Ureter (tissue), 1 donor: ENCODE measurements at regions not wholly inside any gene's neighbourhood (a gene's known extent, or its start where the extent isn't known, plus 50 kb on each side); places are given as distances from the start of the nearest gene placed in this dataset.

ENCODE experiments used
- DNase-seq: peaks from one replicate; pipeline ENCODE4 v3.0.0-alpha.2; 2020; ENCODE audit warnings: low spot score
- donor health status: DM: yes; HTN: yes; CAD: no.

DNA sequence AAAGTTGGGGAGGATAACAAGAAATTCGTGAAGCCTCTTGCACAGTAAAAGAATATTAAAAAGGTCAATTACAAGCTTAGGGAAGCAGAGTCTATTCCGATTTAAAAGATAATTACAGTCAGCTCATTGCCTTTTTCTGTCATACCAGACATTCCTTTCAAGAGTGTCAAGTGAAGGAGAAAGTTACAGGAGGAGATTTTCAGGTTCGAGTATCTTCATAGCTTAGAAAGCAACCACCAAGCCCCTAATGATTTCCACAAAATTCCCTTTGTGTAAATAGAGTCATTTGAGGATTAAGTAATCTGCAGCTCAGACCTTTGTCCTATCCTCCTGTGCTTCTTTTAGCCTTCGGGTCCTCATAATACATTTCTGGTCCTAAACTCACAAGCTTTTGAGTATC, 414.9 kb downstream of the CDH2 start:
- no peak for DNase-seq

DNA sequence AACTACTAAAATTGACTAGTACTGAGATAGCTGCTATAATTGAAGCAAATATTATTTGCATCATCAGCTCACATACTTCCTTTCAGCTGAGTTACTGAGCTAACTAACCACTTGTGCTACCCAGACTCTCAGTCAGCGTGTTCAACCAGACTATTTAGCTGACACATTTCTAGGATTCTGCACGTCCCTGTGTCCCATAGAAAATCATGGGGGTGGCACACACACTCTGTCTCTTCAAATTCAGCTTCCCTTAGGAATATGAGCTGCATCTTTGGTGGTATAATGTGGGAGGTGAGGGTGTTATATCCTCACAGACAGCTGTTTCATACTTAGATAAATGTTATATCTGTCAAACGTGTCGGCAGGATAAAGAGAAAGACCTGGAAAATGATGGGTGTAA, 424.0 kb downstream of the CDH2 start:
- DNase-seq, result no peak

DNA sequence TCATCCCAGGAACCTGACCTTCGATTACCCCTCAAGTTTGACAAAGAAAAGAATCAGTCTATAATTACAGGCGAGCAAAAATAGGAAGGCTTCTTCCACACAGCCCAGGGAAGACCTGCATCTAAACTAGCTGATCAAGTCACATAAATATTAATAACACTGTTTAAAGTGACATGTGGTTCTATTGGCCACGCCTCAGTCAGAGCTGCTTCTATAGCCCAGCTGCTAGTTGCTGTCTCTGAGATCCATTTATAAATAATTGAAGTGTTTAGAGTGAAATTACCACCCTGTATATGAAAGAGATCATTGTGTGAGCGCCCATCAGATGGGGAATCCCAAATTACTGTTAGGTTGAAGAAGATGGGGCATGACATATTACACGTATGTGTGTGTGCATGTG, 426.0 kb downstream of the CDH2 start:
- no peak for DNase-seq

DNA sequence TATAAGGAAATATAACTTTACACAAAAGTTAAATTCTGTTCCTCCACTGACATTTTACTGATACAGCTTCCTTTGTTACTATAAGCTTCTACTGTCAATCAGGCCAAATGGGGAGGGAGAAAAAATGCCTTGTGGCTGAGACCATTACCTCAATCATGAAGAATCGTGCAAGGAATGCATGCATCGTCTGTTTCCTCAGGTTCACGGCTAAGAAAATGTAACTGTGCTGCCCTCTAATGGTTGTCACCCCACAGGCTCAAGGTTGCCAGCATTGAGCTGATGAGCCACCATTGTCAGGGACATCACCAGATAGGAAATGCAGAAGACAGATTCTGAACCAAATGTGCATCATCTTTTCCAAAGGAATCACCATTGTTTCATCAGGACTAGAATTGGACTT, 426.9 kb downstream of the CDH2 start:
- DNase-seq, result no peak

DNA sequence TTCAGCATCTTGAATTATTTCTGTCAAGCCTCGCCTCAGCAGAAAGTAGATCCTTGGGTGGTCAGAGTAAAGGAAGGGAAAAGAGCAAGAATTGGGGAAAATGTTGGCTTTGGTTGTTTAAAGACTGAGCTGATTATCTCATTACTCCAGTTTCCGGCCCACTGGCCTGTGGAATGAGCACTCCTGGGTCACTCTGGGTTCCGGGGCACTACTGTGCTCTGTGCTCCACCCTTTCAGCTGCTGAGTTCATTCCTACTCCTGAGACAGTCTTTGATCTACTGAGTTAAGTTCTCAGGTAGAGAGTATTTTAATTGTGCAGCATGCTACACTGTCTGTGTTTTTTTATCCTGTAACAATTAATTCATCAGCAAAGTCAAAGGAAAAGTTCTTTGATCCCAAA, 427.7 kb downstream of the CDH2 start:
- DNase-seq, result no peak

DNA sequence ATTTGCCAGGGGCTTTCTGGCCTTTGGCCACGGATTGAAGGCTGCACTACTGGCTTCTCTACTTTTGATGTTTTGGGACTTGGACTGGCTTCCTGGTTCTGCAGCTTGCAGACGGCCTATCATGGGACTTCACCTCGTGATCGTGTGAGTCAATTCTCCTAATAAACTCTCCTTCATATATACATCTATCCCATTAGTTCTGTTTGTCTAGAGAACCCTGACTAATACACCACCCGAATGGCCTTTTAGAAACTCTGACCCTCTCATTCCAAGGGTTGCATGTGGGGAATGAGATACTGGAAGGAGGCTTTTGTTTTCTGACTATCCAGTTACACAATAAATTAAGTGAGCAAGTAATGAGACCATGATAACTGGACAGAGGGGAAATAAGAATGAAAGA, 430.7 kb downstream of the CDH2 start:
- DNase-seq, result no peak

DNA sequence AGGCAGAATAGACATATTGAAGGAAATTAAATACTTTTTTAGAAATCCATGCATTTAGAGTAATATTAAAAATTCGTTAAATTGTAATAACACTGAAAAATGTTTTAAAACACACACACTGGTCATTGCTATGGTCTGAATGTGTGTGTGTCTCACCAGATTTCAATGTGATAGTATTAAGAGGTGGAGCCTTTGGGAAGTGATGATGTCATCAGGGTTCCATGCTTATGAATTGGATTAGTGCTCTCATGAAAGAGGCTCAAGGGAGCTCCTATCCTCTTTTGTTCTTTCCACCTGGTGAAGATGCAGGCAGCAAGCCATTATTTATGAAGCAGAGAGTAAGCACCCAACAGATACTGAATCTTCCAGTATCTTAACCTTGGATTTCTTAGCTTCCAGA, 441.8 kb downstream of the CDH2 start:
- DNase-seq, result no peak

DNA sequence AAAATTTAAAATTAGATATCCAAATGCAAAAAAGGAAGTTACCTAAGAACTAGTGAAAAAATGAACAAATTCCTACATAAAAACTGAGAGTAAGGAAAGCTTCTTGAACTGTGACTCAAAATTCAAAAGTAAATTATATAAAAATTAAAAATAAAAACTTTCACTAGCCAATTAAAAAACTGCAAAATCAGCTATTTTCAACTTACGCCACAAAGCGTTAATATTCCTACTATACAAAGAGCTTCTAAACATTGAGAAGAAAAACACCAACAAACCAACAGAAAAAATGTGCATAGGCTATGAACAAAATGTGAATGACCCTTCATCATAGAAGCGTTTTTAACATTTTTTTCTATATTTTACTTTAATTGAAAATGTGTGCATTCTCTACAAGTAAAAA, 445.7 kb downstream of the CDH2 start:
- no peak for DNase-seq

DNA sequence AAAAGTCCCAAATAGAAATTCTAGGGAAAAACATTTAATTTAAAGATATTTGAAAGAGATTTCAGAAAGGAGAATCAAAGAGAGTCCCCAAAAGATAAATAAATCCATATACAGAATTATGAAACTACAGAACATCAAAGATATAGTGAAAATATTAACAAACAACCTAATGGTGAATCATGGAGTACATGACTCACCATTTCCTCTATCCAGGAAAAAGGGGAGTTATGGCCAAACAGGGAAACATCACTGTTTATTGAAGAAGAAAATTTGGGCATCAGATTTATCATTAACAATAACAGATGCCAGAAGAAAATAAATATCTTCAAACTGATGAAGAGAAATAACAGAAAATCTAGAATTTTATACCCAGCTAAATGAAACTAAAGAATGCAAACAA, 448.3 kb downstream of the CDH2 start:
- DNase-seq, result no peak

DNA sequence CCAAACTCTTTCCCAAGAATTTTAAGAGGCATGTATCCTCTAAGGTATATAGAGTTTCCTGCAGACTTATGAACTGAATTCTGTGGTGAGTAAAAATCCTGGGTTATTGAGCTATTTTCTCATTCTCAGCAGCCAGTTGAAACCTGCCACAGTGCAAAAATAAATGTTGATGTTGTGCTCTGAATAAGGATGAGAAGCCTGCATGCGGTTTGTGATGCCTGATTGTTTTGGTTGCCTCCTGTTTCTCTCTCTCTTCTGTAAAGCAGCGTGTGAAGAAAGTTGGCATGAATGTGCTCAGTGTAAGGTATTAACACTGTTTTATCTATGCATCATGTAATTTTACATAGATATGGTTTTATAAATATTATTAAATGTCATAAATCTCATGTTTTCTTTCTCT, 452.6 kb downstream of the CDH2 start:
- DNase-seq, result no peak

DNA sequence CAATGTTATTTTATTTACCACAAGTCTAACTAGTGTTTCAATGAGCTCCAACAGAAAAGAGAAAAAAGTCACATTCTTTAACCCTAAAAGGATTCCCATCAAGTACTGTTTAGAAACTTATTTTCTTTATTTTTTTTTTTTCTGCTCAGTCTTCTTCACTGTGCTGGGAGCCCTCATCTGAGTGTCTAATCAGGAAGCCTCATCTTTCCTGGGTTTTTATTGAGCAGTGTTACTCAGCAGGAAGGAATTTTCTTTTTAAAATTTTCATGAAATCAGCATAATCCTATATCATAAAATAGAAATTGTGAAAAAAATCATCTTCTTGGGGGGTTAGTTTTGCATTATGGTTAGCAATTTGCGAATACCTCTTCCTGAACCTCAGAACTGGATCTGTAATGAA, 453.8 kb downstream of the CDH2 start:
- no peak for DNase-seq

DNA sequence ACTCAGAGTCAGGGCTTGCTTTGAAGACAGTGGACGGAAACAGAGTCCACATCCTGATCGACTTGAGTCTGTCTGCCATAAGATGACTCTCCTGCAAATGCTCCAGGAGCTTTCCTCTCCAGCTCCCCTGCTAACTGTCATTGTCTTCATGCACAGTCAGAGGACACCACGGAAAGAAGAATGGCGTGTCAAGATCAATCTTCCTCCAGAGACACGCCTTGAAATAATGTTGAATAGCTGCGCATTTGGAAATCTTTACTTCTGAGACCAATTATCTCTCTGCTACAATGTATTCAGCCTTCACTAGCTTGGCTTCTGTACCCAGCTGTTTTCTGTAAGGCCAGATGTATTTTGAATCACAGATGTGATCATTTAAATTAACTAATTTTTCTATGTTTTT, 457.2 kb downstream of the CDH2 start:
- DNase-seq, result no peak

DNA sequence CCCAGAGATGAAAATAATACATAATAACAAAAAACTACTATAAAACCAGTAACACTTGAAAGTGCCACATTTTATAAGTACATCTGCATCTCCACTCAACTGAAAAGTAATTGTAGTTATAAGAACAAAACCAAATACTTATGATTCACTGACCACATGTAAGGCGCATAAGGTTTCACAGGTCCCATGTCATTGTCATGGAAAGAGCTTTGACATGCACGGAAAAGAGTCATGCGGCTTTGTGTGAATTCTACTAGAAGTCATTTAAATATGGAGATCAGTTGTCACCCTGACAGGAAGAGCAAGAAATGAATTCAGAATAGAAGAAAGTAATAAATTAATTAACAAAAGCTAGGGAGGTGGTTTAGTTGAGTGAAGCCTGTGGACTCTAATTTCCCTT, 459.1 kb downstream of the CDH2 start:
- DNase-seq, result no peak

DNA sequence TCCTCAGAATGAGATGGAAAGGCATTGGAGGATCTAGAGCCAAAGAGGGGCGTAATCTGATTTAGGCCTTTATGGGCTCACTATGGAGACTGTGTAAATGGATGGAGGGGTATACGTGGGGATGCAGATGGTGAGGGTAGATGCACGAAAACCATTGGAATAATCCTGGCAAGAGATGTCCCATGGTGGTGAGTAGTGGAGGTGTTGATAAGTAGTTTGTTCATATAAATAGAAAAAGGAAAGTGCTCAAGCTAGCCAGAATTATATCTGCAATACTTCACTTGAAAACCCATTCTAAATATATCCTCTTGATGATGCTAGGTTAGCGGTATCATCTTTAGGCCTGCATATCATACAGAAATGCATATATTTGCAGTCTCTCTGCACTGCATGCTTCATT, 459.7 kb downstream of the CDH2 start:
- DNase-seq, result no peak

DNA sequence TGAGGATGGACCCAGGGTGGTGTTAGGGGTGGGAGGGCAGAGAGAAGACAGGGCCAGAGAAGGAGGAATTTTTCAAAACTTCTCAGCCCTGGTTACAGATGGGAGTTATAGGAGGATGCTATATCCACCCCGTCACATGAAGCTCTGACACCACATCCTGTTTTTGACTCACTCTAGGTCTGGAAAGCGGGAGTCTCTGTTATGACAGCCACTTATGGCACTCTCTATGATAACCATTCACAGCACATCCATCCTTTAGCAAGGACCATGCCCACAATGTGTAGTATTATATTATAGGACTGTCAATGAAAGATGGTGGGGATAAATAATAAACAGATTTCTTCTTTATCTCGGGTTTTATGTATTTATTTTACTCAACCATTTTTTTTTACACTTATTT, 461.2 kb downstream of the CDH2 start:
- no peak for DNase-seq

DNA sequence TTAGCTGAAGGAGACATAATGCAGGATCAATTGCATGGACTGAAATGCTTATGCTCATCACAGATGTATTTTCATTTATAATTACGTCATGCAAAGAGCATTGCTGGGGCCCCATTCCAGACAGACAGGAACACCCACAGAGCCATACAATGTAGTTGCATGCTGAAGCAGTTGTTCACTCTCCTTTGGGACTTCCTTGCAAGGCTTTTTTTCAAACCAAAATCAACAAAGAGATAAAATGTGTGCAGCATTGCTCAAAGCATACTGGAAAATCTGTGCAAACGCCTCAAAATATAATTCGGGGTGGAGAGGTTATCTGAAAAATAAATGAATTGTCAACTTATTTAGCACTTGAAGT, 463.2 kb downstream of the CDH2 start:
- no peak for DNase-seq

DNA sequence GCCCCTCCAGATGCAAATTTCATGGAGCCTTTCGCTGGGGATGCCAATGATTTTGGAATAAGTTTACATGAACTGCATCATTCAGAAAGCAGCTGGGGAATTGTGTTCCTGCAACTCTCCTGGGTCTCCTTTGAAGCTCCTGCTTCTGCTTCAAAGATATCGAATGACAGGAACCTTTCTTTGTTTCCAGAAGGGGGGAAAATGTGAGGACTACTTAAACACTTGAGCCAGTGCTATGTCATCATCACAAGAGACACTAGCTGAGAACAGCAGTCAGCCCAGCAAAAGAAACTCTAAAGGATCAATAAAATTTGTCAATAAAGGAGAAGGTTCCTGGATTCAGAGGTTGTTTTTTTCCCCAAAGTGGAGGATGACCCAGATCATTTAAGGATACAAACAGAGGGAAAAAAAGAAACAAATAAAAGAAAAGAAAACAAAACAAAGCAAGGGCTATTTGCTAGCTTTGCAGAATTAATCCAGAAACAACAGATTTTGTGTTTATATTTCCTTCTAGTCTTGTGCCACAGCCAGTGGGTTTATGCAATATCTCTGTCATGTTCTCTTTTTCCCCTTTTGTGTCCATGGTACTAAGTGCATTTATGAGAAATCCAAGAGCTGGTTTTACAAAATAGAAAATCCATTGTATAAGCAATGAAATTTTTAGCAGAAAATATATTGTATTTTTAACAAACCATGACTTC, 463.7 kb downstream of the CDH2 start:
- no peak for DNase-seq

DNA sequence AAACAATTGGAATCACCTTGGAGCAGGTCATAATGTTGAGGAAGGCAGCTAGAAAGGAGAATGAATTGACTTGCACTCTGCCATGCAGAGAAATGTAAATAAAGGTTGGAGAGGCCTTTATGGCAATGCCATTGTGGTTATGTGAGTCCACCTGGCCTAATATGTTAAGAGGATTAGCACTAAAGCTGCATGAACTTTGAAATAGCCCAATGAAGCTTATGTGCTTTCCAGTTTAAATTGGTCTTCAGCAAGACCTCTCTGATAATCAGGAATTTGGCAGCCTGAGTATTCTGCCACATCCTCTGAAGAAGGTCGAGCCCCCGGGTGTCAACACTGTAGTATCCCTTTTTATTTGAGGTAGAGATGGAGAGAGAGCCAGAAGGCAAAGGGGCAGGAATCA, 464.9 kb downstream of the CDH2 start:
- no peak for DNase-seq

DNA sequence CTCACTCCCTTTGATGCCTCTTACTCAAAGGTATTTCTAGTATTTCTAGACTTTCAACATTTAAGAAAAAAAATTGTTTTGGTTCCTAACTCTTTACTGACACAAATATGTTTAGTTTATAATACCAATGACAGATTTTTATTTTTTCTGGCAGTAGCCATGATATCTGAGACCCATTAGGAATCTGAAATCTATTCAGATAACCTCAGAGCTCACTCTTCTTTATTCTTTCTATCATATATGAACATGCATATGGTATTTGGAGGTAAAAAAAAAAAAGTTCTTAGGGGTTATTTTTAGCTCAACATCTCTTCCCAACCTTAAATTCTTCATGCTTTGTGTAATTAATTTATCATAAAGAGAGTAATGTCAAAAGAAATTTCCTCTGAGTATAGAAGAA, 465.5 kb downstream of the CDH2 start:
- DNase-seq, result no peak

DNA sequence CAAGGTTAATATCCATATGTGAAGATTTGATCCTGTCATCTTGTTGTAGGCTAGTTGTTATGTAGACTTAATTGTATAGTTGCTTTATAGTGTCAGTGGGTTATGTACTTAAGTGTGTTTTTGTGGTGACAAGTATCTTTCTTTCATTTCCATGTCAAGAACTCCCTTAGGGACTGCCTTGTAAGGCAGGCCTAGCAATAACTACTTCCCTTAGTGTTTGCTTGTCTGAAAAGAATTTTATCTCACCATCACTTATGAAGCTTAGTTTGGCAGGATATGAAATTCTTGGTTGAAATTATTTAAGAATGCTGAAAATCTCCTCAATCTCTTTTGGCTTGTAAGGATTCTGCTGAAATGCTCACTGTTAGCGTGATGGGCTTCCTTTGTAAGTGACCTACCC, 467.6 kb downstream of the CDH2 start:
- no peak for DNase-seq

DNA sequence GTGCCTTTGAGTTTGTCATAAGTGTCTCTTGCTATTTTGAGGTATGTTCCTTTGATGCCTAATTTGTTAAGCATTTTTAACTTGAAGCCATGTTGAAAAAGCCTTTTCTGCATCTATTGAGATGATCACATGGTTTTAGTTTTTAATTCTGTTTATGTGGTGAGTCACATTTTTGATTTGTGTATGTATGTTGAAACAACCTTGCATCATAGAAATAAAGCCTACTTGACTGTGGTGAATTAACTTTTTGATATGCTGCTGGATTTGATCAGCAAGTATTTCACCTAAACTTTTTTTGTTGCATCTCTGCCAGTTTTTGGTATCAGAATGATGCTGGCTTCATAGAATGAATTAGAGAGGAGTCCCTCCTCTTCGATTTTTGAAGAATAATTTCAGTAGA, 469.7 kb downstream of the CDH2 start:
- DNase-seq, result no peak

DNA sequence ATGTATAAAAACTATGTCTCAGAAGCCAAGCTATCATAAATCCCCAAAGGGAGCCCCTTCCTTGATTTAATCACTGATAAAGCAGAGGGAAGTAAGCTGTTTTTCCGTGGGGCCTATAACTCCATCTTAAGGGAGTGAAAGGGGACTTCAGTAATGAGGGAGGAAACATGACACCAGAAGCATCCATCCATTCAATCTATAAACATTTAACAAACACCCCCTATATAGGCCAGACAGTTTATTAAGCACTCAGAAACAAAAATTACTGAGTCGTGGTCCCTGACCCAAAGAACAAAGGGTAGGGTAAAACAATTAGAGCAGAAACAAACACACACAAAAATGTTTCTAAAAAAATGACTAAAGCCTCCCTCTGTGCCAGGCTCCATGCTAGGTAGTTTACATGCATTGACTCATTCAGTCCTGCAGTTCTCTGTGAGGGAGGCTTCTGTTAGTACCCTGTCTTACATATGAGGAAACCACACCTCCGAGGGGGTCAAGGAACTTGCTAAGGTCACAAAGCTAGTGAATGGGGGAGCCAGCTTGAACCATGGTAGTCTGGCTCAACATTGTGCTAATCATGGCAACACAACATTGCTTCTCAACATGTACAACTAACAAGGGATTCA, 472.1 kb downstream of the CDH2 start:
- no peak for DNase-seq

DNA sequence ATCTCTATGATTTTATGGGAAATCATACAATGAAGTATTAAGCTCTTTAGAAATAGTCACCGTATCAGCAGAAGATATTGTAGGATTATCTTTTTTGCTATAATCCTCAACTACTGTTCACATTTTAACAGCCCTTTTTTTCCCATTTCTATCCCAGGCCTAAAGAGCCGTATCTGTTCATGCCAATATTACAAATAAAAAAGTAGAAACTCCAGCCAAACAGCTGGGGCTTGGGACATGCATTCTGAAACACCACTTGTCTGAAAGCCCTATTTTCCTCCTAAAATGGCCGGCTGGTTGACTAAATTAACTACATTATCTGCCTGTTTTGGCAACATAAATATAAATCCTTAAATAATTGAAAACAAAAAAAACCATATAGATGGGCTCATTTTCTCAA, 477.8 kb downstream of the CDH2 start:
- no peak for DNase-seq

DNA sequence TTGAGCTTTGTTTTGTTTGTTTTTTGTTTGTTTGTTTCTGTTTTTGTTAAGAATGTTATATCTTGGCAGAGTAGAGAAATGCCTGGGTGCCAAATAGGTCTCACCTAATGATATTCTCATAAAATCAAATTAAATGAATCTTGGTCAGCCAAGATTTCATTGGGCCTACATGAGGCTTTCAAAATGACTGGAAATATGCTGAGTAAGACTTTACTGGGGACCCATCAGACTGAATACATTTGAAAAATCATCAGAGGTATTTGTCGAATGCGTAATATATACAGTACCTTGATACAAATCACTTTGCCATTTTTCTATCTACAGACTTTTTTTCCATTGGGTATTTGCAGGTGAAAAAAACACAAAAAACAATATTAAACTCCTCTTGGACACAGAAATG, 480.8 kb downstream of the CDH2 start:
- no peak for DNase-seq
